ENCODE measurements at regions not wholly inside any gene's neighbourhood (a gene's known extent, or its start where the extent isn't known, plus 50 kb on each side); places are given as distances from the start of the nearest gene placed in this dataset.
"Not testable (repeated sequence)": the region's sequence is repeated elsewhere in the genome, so short reads cannot be mapped to it uniquely, and the experiment has no call there.

GRCh38 chr9:103586721-103587120, 507.4 kb upstream of the SMC2 start (continued):
- TF ChIP-seq CREB1 (CRISPR knock-in tag; IDR thresholded peaks at IDR 0.05; ENCODE audit: low read depth) = no peak
- no peak for TF ChIP-seq EZH2 (IDR thresholded peaks at IDR 0.05; ENCODE audit: low read depth, unreplicated experiment)
- TF ChIP-seq STAT1 (IDR thresholded peaks at IDR 0.05; ENCODE audit: unreplicated experiment) = no peak

- Histone ChIP-seq H3K27ac (ENCODE audit: low read depth) (no peak overlapping the region), H3K9me2 (ENCODE audit: insufficient read depth) (no peaks in the 10 kb centered on the region), H2AFZ (no peak overlapping the region), H3K4me1 (ENCODE audit: insufficient read depth) (no peaks in the 10 kb centered on the region), H3K36me3 (ENCODE audit: insufficient read depth) (no peaks in the 10 kb centered on the region; the same call in 1 of the 2 replicates), H3F3A (replicated peaks; ENCODE audit: low read depth) (no peaks in the 10 kb centered on the region), H3K27me3 (ENCODE audit: insufficient read depth) (no peaks in the 10 kb centered on the region), H3K79me2 (replicated peaks; ENCODE audit: insufficient read depth) (no peaks in the 10 kb centered on the region), H3K4me2 (no peak overlapping the region), H4K20me1 (replicated peaks; ENCODE audit: insufficient read depth) (no peaks in the 10 kb centered on the region), H3K4me3 (no peak overlapping the region)
- H3K36me3 Mint-ChIP-seq (ENCODE audit: low read depth) = peaks cover 13% of the 10 kb centered on the region; the same call in 1 of the 3 replicates
- DNase-seq (ENCODE audit: low spot score) = no peak
- no peak overlapping the region for H3K4me3 Mint-ChIP-seq
- peaks cover 2% of the 10 kb centered on the region for H3K27me3 Mint-ChIP-seq (ENCODE audit: insufficient read depth, low read depth, poor library complexity)
- no peak for ATAC-seq
- no peaks in the 10 kb centered on the region for H3K4me1 Mint-ChIP-seq
- peaks cover 79% of the 10 kb centered on the region for H3K9me3 Mint-ChIP-seq
- H3K27ac Mint-ChIP-seq = no peak overlapping the region
- TF ChIP-seq ZNF114 (CRISPR knock-in tag; IDR thresholded peaks at IDR 0.05) (no peak), REST (IDR thresholded peaks at IDR 0.05; ENCODE audit: unreplicated experiment) (no peak)
Measured at GRCh38 chr9:103601287-103601686, 492.8 kb upstream of the SMC2 start.

- H3K27ac ChIP-seq (ENCODE audit: low read depth); H3K4me1 Mint-ChIP-seq; H3F3A ChIP-seq (replicated peaks; ENCODE audit: low read depth); H3K27ac Mint-ChIP-seq; DNase-seq (ENCODE audit: low spot score); H4K20me1 ChIP-seq (replicated peaks; ENCODE audit: insufficient read depth); H2AFZ ChIP-seq; H3K4me1 ChIP-seq (ENCODE audit: insufficient read depth); H3K4me3 ChIP-seq; H3K27me3 Mint-ChIP-seq (ENCODE audit: insufficient read depth, low read depth, poor library complexity); H3K4me3 Mint-ChIP-seq; H3K36me3 ChIP-seq (ENCODE audit: insufficient read depth); ATAC-seq; H3K27me3 ChIP-seq (ENCODE audit: insufficient read depth); H3K9me2 ChIP-seq (ENCODE audit: insufficient read depth); H3K4me2 ChIP-seq; H3K79me2 ChIP-seq (replicated peaks; ENCODE audit: insufficient read depth); H3K36me3 Mint-ChIP-seq (ENCODE audit: low read depth): not testable (repeated sequence)
- peaks cover 72% of the 10 kb centered on the region for H3K9me3 Mint-ChIP-seq
Measured at GRCh38 chr9:103611950-103612349, 482.2 kb upstream of the SMC2 start.

- Histone ChIP-seq H3K27ac (ENCODE audit: low read depth) (no peak overlapping the region), H2AFZ (no peak overlapping the region), H3K4me1 (ENCODE audit: insufficient read depth) (no peaks in the 10 kb centered on the region), H3K27me3 (ENCODE audit: insufficient read depth) (no peaks in the 10 kb centered on the region), H3K9me2 (ENCODE audit: insufficient read depth) (no peaks in the 10 kb centered on the region), H4K20me1 (replicated peaks; ENCODE audit: insufficient read depth) (no peaks in the 10 kb centered on the region), H3K4me3 (no peak overlapping the region), H3K79me2 (replicated peaks; ENCODE audit: insufficient read depth) (no peaks in the 10 kb centered on the region), H3K4me2 (no peak overlapping the region), H3K36me3 (ENCODE audit: insufficient read depth) (peaks cover 5% of the 10 kb centered on the region; the same call in 1 of the 2 replicates), H3F3A (replicated peaks; ENCODE audit: low read depth) (no peaks in the 10 kb centered on the region)
- Mint-ChIP-seq H3K4me1 (no peaks in the 10 kb centered on the region), H3K27me3 (ENCODE audit: insufficient read depth, low read depth, poor library complexity) (no peaks in the 10 kb centered on the region), H3K36me3 (ENCODE audit: low read depth) (peaks cover 11% of the 10 kb centered on the region; the same call in 2 of the 3 replicates), H3K4me3 (no peak overlapping the region), H3K9me3 (peaks cover 85% of the 10 kb centered on the region), H3K27ac (no peak overlapping the region)
- no peak for DNase-seq (ENCODE audit: low spot score)
- TF ChIP-seq ETS1 (IDR thresholded peaks at IDR 0.05) = no peak
- ATAC-seq = no peak
Measured at GRCh38 chr9:103615994-103616393, 478.1 kb upstream of the SMC2 start.
